Gastroesophageal sphincter (tissue), 4 donors: ENCODE measurements at regions not wholly inside any gene's neighbourhood (a gene's known extent, or its start where the extent isn't known, plus 50 kb on each side); places are given as distances from the start of the nearest gene placed in this dataset.

Experiments
- ATAC-seq: fragments of 150-250 bp; one replicate; pipeline ENCODE4 v1.9.1; 2016; ENCODE audit warnings: mild to moderate bottlenecking, moderate library complexity
- H3K27ac ChIP-seq, 4 donors: fragments of 200-600 bp; sonication (generic) in 3 of 4; 1 replicate in 3 of 4; 2 replicates in 1 of 4; pipeline ENCODE4 v1.5.1; 2016 to 2019
- H3K27me3 ChIP-seq: fragments of 200-600 bp; sonication (generic); one replicate; pipeline ENCODE4 v1.5.1; 2019
- H3K36me3 ChIP-seq, 2 donors: fragments of 200-600 bp; sonication (generic); one replicate each; pipeline ENCODE4 v1.5.1; 2019; ENCODE audit warnings: control low read depth in 1 of 2
- H3K4me1 ChIP-seq, 3 donors: fragments of 200-600 bp; sonication (generic); 1 replicate in 2 of 3; 2 replicates in 1 of 3; pipeline ENCODE4 v1.5.1; 2016 to 2019; ENCODE audit warnings: control low read depth in 2 of 3
- H3K4me3 ChIP-seq, 2 donors: fragments of 200-600 bp; sonication (generic); one replicate each; pipeline ENCODE4 v1.5.1; 2019; ENCODE audit warnings: mild to moderate bottlenecking in 1 of 2, moderate library complexity in 1 of 2
- H3K9me3 ChIP-seq, 3 donors: fragments of 200-600 bp; sonication (generic); one replicate each; pipeline ENCODE4 v1.5.1; 2017 to 2019; ENCODE audit warnings: control low read depth in 2 of 3
- EP300 ChIP-seq: sonication (generic); formaldehyde crosslinking; IDR thresholded peaks from one replicate; pipeline ENCODE4 v1.6.1; 2017; ENCODE audit warnings: antibody characterized with exemption, mild to moderate bottlenecking
- POLR2A ChIP-seq, 2 donors: fragments of 450-650 bp; IDR thresholded peaks; one replicate each; pipeline ENCODE4 v1.6.1; 2017; ENCODE audit warnings: antibody characterized with exemption in 2 of 2, mild to moderate bottlenecking in 2 of 2, moderate library complexity in 1 of 2
- POLR2AphosphoS5 ChIP-seq: sonication (generic); formaldehyde crosslinking; IDR thresholded peaks from one replicate; pipeline ENCODE4 v1.6.1; 2017; ENCODE audit warnings: antibody characterized with exemption
- WGBS, 2 donors: methylation state at CpG; one replicate each; pipeline ENCODE4 v1.1.5; 2018; ENCODE audit warnings: low coverage in 1 of 2; 5-methylcytosine and 5-hydroxymethylcytosine counted together
- TF ChIP-seq, protein P1 (sequence below), 4 experiments: fragments of 200-600 bp in 2 of 4; fragments of 450-650 bp in 2 of 4; sonication (generic) in 1 of 4; IDR thresholded peaks; one replicate each; pipeline ENCODE4 v1.5.1; 2017 to 2019; ENCODE audit warnings: antibody characterized with exemption in 4 of 4, mild to moderate bottlenecking in 2 of 4, moderate library complexity in 2 of 4

DNA sequence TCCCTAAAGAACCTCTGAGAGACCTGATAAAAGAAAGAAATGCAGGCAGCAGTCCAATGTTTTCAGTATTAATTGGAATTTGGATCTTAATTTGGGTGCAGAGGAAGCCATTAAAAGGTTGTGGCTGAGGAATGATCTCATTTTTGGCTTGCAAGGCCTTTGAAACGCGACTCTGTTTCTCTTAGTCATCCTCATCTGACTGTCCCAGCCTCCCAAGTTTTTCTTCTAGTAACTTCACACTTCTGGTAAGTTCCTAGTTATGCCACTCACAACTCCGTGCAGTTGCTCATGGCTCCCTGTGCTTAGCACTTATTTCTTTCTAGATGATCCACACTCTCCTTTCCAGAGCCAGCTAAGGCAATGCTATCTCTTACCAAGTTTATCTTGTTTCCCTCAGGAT, 147.4 kb upstream of the USP24 start:
- ATAC-seq, result peak; percentile 74
- TF ChIP-seq, protein P1, sequence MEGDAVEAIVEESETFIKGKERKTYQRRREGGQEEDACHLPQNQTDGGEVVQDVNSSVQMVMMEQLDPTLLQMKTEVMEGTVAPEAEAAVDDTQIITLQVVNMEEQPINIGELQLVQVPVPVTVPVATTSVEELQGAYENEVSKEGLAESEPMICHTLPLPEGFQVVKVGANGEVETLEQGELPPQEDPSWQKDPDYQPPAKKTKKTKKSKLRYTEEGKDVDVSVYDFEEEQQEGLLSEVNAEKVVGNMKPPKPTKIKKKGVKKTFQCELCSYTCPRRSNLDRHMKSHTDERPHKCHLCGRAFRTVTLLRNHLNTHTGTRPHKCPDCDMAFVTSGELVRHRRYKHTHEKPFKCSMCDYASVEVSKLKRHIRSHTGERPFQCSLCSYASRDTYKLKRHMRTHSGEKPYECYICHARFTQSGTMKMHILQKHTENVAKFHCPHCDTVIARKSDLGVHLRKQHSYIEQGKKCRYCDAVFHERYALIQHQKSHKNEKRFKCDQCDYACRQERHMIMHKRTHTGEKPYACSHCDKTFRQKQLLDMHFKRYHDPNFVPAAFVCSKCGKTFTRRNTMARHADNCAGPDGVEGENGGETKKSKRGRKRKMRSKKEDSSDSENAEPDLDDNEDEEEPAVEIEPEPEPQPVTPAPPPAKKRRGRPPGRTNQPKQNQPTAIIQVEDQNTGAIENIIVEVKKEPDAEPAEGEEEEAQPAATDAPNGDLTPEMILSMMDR (IDR thresholded peaks at IDR 0.05), result no peak
- TF ChIP-seq POLR2AphosphoS5, result peak; percentile 10
- TF ChIP-seq POLR2A (IDR thresholded peaks at IDR 0.05), result no peak
- TF ChIP-seq EP300, result no peak
- peaks cover 0 to 11% (median 4%) of the 10 kb centered on the region in 3 donors for H3K4me1 ChIP-seq
- H3K27me3 ChIP-seq, result no peaks in the 10 kb centered on the region
- peak overlapping the region in 3 of 4 donors; percentile 39 to 62 (median 42) for H3K27ac ChIP-seq
- H3K36me3 ChIP-seq, result no peaks in the 10 kb centered on the region
- H3K4me3 ChIP-seq, result no peak overlapping the region
- WGBS, 2 donors, result 12 to 42% methylated on average over 3 of the region's 3 CpGs
- no peaks in the 10 kb centered on the region for H3K9me3 ChIP-seq

DNA sequence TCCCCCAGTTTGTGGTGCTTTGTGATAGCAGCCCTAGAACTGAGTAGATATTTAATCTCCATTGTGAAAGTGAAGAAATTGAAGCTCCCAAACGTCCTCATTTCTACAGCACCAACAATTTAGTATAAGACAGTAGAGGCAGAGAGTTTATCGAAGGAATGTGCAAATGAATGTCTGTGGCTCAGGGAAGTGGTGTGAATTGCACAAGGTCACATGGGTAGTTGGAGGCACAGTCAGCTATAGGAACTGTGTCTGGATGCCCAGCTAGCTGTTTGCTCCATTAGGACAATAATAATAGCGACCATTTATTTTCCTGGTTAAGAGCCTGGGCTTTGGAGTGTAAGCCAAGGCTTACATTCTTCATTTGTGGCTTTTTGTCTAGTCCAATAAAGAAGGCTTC, 144.4 kb upstream of the USP24 start:
- Histone ChIP-seq H3K27ac (no peak overlapping the region), H3K9me3 (no peaks in the 10 kb centered on the region), H3K36me3 (no peaks in the 10 kb centered on the region), H3K27me3 (no peaks in the 10 kb centered on the region), H3K4me3 (no peak overlapping the region), H3K4me1 (peaks cover 0 to 11% (median 4%) of the 10 kb centered on the region in 3 donors)
- no peak for ATAC-seq
- 91 to 100% methylated on average over 1 to 3 of the region's 3 CpGs for WGBS, 2 donors
- TF ChIP-seq EP300, result no peak
- TF ChIP-seq POLR2A (IDR thresholded peaks at IDR 0.05), result no peak
- TF ChIP-seq, protein P1 (IDR thresholded peaks at IDR 0.05), result no peak
- TF ChIP-seq POLR2AphosphoS5, result no peak

DNA sequence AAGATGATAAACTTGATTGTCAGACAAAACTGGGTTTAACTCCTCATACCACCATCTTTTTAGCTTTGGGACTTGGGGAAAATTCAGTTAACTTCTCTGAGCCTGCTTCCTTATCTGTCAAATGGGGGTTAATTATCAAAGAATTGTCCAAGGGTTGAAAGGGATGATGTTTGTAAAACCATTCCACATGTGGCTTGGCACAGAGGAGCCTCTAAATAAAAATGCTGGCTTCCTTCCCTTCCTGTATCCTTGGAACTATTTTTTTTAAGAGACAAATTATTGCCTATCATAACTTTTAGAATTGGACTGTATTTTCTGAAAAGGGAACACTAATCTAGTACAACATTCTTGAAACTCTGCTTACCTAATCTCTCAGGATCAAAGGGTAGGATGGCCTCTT, 143.4 kb upstream of the USP24 start:
- TF ChIP-seq POLR2A (IDR thresholded peaks at IDR 0.05) (no peak), POLR2AphosphoS5 (no peak), EP300 (no peak)
- TF ChIP-seq, protein P1 (IDR thresholded peaks at IDR 0.05), result no peak
- no peaks in the 10 kb centered on the region for H3K9me3 ChIP-seq
- H3K27ac ChIP-seq, result no peak overlapping the region
- H3K27me3 ChIP-seq, result no peaks in the 10 kb centered on the region
- peaks cover 0 to 20% (median 4%) of the 10 kb centered on the region in 3 donors for H3K4me1 ChIP-seq
- ATAC-seq, result no peak
- H3K36me3 ChIP-seq, result no peaks in the 10 kb centered on the region
- no peak overlapping the region for H3K4me3 ChIP-seq

DNA sequence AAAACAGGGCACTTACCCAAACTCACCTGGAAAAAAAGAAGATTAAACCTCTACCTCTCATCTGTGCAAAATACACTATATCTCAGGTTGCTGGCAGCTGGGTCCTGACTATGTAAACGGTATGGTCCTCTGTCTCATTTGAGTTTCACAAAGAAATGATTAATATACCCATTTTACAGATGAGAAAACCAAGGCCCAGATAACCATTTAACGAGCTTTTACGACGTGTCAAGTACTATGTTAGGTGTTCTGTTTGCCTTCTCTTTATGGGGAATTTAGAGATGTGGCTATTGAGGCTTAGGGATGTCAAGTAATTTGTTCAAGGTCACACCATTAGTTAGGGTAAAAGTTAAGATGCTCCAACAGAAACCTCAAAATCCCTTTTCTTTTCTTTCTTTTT, 140.4 kb upstream of the USP24 start:
- ATAC-seq, result no peak
- H3K9me3 ChIP-seq, result no peaks in the 10 kb centered on the region
- TF ChIP-seq, protein P1 (IDR thresholded peaks at IDR 0.05), result no peak
- no peak for TF ChIP-seq POLR2AphosphoS5
- TF ChIP-seq POLR2A (IDR thresholded peaks at IDR 0.05), result no peak
- TF ChIP-seq EP300, result no peak
- H3K4me3 ChIP-seq, result no peak overlapping the region
- no peaks in the 10 kb centered on the region for H3K36me3 ChIP-seq
- 85 to 97% methylated on average over 4 of the region's 4 CpGs for WGBS, 2 donors
- no peak overlapping the region for H3K27ac ChIP-seq
- peaks cover 0 to 22% (median 0%) of the 10 kb centered on the region in 3 donors for H3K4me1 ChIP-seq
- no peaks in the 10 kb centered on the region for H3K27me3 ChIP-seq

DNA sequence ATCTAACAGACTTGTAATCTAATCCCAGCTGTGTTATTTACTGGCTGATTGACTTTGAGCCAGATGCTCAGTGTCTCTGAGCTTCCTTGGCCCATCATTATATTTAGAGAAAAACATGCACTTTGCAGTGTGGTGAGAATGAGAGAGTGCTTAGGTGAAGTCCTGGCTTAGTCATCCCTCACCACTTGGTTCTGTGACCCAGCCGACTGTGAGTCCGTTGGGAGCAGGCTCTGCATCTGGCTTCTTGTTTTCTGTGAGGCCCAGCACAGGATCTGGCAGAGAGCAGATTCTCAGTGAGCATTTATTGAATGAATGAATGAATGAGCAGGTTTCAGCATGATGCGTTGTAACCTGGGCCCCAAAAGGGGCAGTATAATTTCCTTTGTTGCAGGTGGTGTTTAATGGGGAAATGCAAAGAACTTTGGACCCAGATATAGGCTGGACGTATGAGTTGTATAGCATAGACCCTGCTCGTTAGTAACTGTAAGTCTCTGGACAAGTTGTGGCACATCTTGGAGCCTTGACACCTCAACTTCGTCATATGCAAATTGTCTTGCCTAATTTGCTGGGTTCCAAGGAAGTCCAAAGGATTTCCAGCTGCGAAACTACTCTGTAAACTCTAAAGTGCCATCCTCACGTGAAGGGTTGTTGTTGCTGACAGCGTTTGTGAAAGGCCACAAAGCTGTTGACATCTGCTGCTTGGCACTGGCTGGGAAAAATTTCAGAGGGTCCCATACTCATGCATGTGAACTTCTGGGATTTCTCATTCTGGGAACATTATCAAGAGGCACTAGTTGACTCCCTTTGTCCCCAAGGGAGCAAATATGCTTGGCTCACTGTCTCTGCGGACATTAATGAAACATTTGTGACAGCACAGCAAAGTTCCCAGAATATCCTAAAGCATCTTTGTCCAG, 138.8 kb upstream of the USP24 start:
- 80 to 84% methylated on average over 8 to 10 of the region's 10 CpGs for WGBS, 2 donors
- no peaks in the 10 kb centered on the region for H3K36me3 ChIP-seq
- ATAC-seq, result peak; percentile 41
- peak; percentile 16 for TF ChIP-seq POLR2AphosphoS5
- TF ChIP-seq, protein P1 (IDR thresholded peaks at IDR 0.05), result no peak
- H3K27me3 ChIP-seq, result no peaks in the 10 kb centered on the region
- peaks cover 0 to 22% (median 0%) of the 10 kb centered on the region in 3 donors for H3K4me1 ChIP-seq
- no peaks in the 10 kb centered on the region for H3K9me3 ChIP-seq
- no peak overlapping the region for H3K4me3 ChIP-seq
- H3K27ac ChIP-seq, result peak overlapping the region in 2 of 4 donors; percentile 14 to 20
